ENCODE measurements at regions not wholly inside any gene's neighbourhood (a gene's known extent, or its start where the extent isn't known, plus 50 kb on each side); places are given as distances from the start of the nearest gene placed in this dataset.

GRCh38 chr5:139741823-139742172 lies 53.8 kb upstream of the PSD2 start:
- POLR2A ChIA-PET (ENCODE audit: low non-redundant PET): interaction anchor here (0.5 kb wide), 1 partner anchor 91 kb away, joined by 3 read pairs; no protein-coding TSS in a partner anchor
- Histone ChIP-seq H3K9me3 (ENCODE audit: low read depth, low read length, poor library complexity, severe bottlenecking) (no peaks in the 10 kb centered on the region), H3K4me1 (ENCODE audit: insufficient read depth, low read length, poor library complexity, severe bottlenecking) (peaks cover 40% of the 10 kb centered on the region), H3K36me3 (ENCODE audit: insufficient read depth, low read length, poor library complexity, severe bottlenecking) (no peaks in the 10 kb centered on the region), H3K27me3 (replicated peaks; ENCODE audit: insufficient read depth, low read depth, low read length, poor library complexity) (no peaks in the 10 kb centered on the region), H3K27ac (ENCODE audit: low read depth, low read length, poor library complexity, severe bottlenecking) (no peak overlapping the region), H3K4me3 (ENCODE audit: low read depth, low read length, poor library complexity, severe bottlenecking) (no peak overlapping the region)
- TF ChIP-seq EZH2 (IDR thresholded peaks at IDR 0.05; ENCODE audit: borderline replicate concordance, low read depth, low read length, poor library complexity, severe bottlenecking) (no peak), CTCF (conservative IDR thresholded peaks at IDR 0.05; ENCODE audit: low read depth, low read length) (no peak)
- CTCF ChIA-PET: interaction anchor here (0.6 to 0.9 kb wide), 2 partner anchors 22 to 430 kb away, joined by 3 read pairs; no protein-coding TSS in a partner anchor
- intact Hi-C loops (cut with micrococcal nuclease; ENCODE audit: unreplicated experiment): no loop called here
- no peak for DNase-seq (ENCODE audit: low spot score)
- no TSS peak for BruUV-seq (replicated peaks)

- Histone ChIP-seq H3K4me3 (ENCODE audit: low read depth, low read length, poor library complexity, severe bottlenecking) (no peak overlapping the region), H3K4me1 (ENCODE audit: insufficient read depth, low read length, poor library complexity, severe bottlenecking) (peaks cover 45% of the 10 kb centered on the region), H3K27ac (ENCODE audit: low read depth, low read length, poor library complexity, severe bottlenecking) (no peak overlapping the region), H3K27me3 (replicated peaks; ENCODE audit: insufficient read depth, low read depth, low read length, poor library complexity) (no peaks in the 10 kb centered on the region), H3K36me3 (ENCODE audit: insufficient read depth, low read length, poor library complexity, severe bottlenecking) (no peaks in the 10 kb centered on the region), H3K9me3 (ENCODE audit: low read depth, low read length, poor library complexity, severe bottlenecking) (no peaks in the 10 kb centered on the region)
- no peak for DNase-seq (ENCODE audit: low spot score)
- ChIA-PET POLR2A (ENCODE audit: low non-redundant PET) (no interaction called here), CTCF (interaction anchor here (0.6 to 0.9 kb wide), 2 partner anchors 21 to 431 kb away, joined by 3 read pairs; no protein-coding TSS in a partner anchor)
- intact Hi-C loops (cut with micrococcal nuclease; ENCODE audit: unreplicated experiment): no loop called here
- TF ChIP-seq CTCF (conservative IDR thresholded peaks at IDR 0.05; ENCODE audit: low read depth, low read length) (no peak), EZH2 (IDR thresholded peaks at IDR 0.05; ENCODE audit: borderline replicate concordance, low read depth, low read length, poor library complexity, severe bottlenecking) (no peak)
- no TSS peak for BruUV-seq (replicated peaks)
Measured at GRCh38 chr5:139742173-139742903, 53.3 kb upstream of the PSD2 start.

GRCh38 chr5:139743001-139743771 lies 52.4 kb upstream of the PSD2 start:
- BruUV-seq (replicated peaks): no TSS peak
- Histone ChIP-seq H3K9me3 (ENCODE audit: low read depth, low read length, poor library complexity, severe bottlenecking) (no peaks in the 10 kb centered on the region), H3K36me3 (ENCODE audit: insufficient read depth, low read length, poor library complexity, severe bottlenecking) (no peaks in the 10 kb centered on the region), H3K27me3 (replicated peaks; ENCODE audit: insufficient read depth, low read depth, low read length, poor library complexity) (no peaks in the 10 kb centered on the region), H3K4me1 (ENCODE audit: insufficient read depth, low read length, poor library complexity, severe bottlenecking) (peaks cover 54% of the 10 kb centered on the region), H3K4me3 (ENCODE audit: low read depth, low read length, poor library complexity, severe bottlenecking) (no peak overlapping the region), H3K27ac (ENCODE audit: low read depth, low read length, poor library complexity, severe bottlenecking) (no peak overlapping the region)
- ChIA-PET CTCF (interaction anchor here (0.9 kb wide), 1 partner anchor 20 kb away, joined by 3 read pairs; no protein-coding TSS in a partner anchor), POLR2A (ENCODE audit: low non-redundant PET) (no interaction called here)
- DNase-seq (ENCODE audit: low spot score): no peak
- intact Hi-C loops (cut with micrococcal nuclease; ENCODE audit: unreplicated experiment): no loop called here
- TF ChIP-seq CTCF (conservative IDR thresholded peaks at IDR 0.05; ENCODE audit: low read depth, low read length) (no peak), EZH2 (IDR thresholded peaks at IDR 0.05; ENCODE audit: borderline replicate concordance, low read depth, low read length, poor library complexity, severe bottlenecking) (no peak)
